ENCODE measurements at regions not wholly inside any gene's neighbourhood (a gene's known extent, or its start where the extent isn't known, plus 50 kb on each side); places are given as distances from the start of the nearest gene placed in this dataset.

- DNase-seq, result no peak
Observed at GRCh38 chr9:107693625-107694326, 204.2 kb upstream of the KLF4 start.

GRCh38 chr9:107691664-107692063, 202.1 kb upstream of the KLF4 start:
- DNase-seq, result no peak

DNA sequence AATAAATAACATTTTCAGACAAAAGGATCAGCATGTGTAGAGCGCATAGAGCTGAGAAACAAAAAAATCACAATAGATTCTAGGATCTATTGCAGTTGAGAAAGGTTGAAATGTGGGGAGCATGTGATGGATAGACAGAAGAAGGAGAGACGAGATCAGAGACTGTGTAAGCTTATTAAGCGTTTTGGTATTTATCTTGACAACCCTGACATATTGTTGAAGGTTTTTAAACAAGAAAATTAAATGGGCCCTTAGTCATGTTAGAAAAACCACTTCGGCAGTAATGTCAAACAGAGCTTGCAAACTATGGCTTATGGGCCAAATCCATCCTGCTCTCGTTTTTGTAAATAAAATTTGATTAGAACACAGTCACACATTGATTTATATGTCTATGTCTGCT, 200.5 kb upstream of the KLF4 start:
- DNase-seq, result no peak

GRCh38 chr9:107688728-107689127, 199.2 kb upstream of the KLF4 start:
- no peak for DNase-seq

DNA sequence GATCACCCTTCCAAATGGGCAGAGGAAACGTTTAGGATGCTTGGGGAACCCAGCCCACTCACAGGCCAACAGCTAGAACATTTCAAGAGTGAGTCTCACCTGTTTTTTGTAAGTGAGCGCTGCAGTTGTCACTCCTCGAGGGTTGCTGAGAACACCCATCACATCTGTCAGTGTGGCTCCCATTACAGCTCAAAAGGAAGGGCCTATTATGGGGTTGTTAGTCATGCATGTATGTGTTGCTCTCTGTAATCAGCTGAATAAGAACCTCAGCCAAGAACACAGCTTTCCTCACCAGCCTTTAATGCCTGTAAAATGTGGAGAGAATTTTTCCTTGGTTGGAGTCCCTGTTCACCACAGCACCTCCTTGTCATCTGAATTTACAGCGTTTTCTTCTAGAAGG, 196.3 kb upstream of the KLF4 start:
- no peak for DNase-seq

DNA sequence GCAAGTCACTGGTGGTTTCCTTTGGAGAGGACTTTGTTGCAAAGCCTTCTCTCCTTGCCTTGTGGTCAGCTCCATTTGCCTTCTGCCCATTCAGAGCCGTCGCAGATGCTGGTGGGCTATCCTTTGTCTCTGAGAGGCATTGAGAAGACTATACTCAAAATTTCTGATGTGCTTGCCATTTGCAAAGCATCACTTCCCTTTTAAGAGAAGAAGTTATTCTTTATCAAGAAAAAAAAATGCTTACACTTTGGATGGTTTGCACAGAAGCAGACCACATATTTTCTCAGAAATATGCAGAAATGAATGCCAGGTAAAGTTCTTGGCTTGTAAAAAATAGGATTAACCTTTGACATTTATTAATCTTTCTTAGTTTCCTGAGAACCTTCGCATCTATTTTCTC, 195.8 kb upstream of the KLF4 start:
- DNase-seq, result no peak

GRCh38 chr9:107684224-107684623, 194.7 kb upstream of the KLF4 start:
- DNase-seq, result no peak

DNA sequence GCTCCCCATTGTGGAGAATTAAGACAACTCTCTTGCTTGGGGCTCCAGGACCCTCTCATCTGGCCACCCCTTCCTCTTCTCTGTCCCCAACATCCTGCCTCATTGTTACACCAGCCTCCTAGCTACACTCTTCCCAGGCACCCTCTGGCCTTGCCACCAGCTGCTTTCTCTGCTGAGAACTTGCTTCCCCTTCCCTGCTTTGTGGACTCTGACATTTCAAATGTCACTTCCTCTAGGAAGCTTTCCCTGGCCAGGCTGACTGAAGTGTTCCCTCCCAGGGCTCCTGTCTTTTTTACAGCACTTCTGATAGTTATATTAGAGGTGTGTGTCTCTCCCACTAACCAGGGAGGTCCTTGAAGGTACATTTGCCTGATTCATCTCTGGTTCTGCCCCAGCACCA, 194.0 kb upstream of the KLF4 start:
- DNase-seq, result no peak

DNA sequence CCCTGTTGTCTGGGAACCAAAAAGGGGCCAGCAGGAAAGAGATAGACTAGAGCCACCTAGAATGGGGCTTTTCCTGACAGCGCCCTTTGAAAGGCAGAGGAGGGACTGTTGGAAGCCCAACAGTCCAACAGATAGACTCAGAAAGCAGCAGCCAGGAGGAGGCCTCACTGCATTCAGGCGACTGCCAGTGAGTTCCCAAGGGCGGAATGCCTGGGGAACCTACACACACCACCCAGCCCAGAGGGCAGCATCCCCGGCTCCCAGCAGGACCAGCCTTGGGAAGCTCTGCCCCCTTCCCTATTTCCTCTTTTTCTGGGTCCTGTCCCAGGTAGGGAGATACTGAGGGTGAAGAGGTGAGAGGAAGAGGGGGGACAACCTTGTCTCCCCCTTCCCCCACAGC, 192.4 kb upstream of the KLF4 start:
- no peak for DNase-seq

- DNase-seq, result no peak
Observed at GRCh38 chr9:107675351-107676259, 186.0 kb upstream of the KLF4 start.

DNA sequence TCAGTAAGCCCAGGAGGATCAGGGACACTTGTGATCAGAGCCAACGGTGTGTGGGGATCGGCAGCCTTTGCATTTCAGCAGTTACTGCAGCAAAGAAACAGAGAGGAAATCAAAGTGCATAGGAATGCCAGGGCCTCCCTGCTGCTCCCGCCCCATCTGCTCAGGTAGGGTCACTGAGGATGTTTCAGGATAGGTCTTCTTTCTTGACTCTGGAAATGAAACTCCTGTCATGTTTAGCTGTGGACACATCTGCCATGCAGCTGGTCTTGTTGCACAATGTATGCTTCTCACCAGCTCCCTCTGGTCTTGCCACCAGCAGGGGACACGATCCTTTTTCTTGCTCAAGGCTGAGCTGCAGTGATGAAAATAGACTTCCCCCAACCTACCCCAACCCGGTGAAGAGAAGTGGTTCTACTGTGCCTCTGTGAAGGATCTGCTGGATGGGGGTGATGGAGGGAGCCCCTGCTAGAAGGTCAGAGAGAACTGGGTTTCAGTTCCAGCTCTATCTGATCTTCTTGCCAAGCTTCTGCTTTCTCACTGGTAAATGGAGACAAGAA, 185.2 kb upstream of the KLF4 start:
- no peak for DNase-seq

- no peak for DNase-seq
Observed at GRCh38 chr9:107673861-107674720, 184.5 kb upstream of the KLF4 start.

DNA sequence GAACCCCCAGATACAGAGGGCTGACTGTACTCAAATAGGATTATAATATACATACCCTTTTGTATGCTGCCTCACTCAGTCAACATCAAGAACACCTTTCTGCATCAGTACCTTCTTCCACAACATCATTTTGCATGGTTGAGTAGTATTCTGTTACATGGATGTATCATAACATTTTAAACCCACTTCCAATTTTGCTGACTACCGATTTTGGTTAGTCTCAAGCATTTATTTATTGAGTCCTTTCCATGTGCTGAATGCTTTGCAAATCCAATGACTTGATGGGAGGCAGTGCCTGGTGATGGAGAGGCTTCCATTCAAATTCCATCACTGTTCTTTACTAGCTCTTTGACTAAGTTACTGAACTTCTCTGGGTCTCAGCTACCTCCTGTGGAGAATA, 182.0 kb upstream of the KLF4 start:
- DNase-seq, result no peak

DNA sequence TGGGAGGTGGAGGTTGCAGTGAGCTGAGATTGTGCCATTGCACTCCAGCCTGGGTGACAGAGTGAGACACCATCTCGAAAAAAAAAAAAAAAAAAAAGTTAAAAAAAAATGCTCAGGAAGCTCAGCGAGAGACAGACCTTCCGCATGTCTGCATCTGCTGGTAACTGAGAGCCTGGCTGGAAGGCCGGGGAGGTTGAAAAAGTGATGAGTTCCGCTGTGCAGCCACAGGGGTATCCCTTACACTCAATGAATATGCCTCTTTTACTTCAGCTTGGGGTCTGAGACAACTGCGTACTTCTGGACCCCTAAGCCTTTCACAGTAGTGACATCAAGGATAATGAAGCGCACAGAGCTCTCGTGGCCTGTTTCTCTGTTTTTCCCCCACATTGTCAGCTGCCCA, 179.9 kb upstream of the KLF4 start:
- DNase-seq, result peak; percentile 21

DNA sequence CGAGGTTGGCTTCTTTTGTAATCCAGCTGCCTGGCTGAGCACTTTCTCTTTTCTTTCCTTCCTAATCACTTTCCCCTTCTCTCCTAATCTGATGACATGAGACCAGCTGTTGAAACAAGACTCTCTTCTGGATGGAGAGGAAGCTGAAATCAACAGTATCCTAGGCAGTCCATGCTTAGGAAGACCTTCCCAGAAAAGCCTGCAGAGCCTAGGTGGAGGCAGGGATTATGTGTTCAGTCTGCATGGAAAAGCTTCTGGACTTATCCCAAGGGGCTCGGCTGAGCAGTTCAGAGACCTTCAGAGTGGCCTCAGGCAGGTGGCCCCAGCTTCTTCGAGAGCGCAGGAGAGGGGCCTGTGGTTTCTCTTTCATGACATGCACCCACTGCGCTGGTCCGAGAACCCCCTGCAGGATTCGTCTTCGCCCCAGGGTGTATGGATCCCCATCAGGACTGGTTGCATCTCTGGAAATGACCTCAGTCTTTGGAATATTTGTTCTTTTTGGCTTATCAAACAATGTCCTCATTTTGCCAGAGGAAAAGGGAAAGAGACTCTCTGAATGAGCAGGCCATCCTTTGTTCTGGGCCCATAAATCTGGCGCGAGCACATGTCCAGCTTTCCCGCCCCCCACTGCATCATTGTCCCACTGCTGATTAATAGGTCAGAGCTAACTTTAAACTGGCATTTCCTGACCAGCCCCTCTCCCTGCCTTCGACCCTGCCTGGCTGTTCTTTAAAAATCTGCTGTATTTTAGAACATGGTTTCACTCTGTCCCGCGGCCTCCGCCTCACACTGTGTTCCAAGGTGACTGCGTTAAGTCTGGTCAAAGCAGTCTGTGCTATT, 177.9 kb upstream of the KLF4 start:
- DNase-seq, result no peak

DNA sequence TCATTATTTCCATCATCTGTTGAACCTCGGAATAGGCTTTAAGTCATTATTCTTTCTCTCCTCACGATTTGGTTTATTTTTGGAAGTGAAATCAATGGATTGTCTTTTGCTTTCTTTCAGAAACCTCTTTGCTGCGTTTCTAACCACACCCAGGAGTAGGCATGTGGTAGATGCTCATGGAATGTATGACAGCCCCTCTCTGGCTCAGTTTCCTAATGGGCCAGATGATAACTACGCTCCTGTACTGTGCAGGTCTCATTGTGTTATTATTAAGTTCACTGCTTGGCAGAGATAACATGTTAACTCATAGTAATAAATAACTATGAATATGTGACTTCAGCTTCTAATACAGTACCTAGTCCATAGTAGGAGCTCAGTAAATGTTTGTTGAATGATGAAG, 175.5 kb upstream of the KLF4 start:
- DNase-seq, result no peak

DNA sequence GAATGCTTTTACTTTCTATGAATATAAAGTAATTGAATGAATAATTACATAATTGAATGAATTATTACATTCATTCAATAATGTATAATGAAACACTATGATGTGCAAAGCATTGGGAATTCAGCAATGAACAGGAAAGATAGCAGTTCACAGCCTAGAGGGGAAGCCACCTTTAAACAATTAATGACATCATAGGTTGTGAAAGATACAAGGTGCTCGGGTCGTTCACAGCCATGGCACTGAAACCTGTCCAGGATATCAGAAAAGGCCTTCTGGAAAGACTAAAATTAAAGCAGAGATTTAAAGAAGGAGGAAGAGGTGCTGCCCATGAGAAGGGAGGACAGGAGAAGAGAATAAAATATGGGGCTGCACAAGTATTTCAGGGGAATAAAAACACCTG, 171.4 kb upstream of the KLF4 start:
- no peak for DNase-seq

GRCh38 chr9:107653263-107653821, 163.8 kb upstream of the KLF4 start:
- no peak for DNase-seq

GRCh38 chr9:107650995-107651394, 161.4 kb upstream of the KLF4 start:
- DNase-seq, result no peak

DNA sequence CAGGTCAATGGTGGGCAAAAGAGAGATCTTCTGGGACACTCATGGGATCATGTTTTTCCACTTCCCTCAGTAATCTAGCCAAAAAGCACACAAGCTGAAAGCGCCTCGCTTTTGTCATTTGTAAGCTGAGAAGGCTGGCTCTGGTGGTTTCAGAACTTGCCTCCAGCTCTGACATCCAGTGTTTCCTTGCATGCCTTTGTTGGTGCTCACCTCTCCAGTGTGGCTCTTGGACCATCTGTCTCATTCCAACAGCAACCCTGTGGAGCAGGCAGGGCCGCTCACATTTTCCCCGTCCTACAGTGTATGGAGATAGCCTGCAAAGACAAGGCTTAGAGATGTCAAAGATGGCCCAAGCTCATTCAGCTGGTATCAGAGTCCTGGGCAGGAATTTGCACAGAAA, 160.8 kb upstream of the KLF4 start:
- DNase-seq, result no peak

- DNase-seq, result no peak
Observed at GRCh38 chr9:107648153-107648715, 158.7 kb upstream of the KLF4 start.

All from retina (tissue), 1 donor.